ENCODE measurements at regions not wholly inside any gene's neighbourhood (a gene's known extent, or its start where the extent isn't known, plus 50 kb on each side); places are given as distances from the start of the nearest gene placed in this dataset.

DNA sequence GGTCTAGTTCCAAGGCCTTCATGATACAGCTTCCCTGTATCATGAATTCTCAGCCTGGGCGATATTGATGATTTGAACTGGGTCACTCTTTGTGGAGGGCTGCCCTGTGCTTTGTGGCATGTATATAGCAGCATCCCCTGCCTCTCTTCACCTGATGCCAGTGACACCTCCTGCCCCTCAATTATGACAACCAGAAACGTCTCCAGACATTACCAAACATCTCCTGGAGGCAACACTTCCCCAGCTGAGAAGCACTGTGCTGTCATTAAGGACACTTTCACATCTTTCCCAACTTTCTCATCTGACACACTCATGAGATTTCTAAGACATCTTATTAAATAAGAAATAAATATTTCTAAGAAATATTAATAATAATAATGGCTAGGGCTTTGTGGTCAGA is 315.3 kb downstream of the BCL11B start:
- no peak for DNase-seq (ENCODE audit: low read depth)

GRCh38 chr14:98957211-98958047 is 314.6 kb downstream of the BCL11B start:
- DNase-seq (ENCODE audit: low read depth) = no peak

GRCh38 chr14:98958048-98958631 is 313.9 kb downstream of the BCL11B start:
- DNase-seq (ENCODE audit: low read depth) = no peak

- no peak for DNase-seq (ENCODE audit: low read depth)
These were observed 313.4 kb downstream of the BCL11B start for GRCh38 chr14:98958632-98959031.

- DNase-seq (ENCODE audit: low read depth) = no peak
These were observed 312.6 kb downstream of the BCL11B start for GRCh38 chr14:98959410-98959809.

DNA sequence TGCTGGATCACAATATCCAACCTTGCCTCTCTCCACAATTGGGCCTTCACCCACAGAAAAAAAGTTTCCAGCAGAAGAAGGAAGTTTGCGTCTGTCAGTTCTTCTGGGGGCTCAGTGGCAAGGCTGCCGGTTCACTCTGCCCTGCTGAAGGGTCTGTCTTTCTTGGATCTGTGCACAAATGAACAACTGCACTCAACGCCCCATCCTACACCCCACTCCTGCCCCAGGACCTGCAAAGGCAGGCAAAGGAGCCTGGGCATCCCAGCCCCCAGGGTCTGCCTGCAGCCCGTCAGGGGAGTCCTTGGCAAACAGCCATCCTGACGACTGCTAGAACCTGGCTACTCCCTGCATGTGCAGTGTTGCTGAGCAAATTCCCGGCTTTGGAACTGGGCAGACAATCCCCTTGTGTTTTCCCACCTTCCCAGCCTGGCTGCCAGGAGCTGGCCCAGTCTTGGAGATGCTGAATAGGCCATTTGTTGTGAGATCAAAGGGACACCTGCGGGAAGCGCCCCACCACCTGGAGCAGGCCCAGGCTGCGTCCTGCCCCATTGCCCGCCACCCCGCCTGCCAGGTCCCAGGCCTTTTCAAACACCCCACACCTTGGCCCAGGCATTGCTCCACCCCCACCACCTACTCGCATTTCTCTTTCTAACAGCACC is 311.9 kb downstream of the BCL11B start:
- no peak for DNase-seq (ENCODE audit: low read depth)

DNA sequence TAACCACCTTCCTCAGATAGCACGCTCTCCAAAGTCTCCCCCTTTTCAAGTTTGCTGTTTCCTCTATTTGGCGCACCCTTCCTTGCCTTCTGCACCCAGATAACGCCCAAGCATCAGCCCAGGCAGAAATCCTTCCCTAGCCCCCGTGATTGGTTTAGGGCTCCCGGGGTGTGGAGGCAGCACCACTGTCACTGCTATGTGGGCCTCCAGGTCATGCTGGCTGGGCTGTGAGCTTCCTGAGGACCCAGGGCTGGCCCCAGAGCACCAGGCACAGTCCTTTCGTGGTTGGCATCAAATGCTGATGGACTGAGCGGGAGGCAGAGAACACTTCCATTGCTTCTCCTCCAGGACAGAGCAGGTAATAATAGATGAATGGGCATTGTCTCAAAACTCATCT is 311.4 kb downstream of the BCL11B start:
- no peak for DNase-seq (ENCODE audit: low read depth)

- DNase-seq (ENCODE audit: low read depth) = no peak
These were observed 310.8 kb downstream of the BCL11B start for GRCh38 chr14:98961191-98961590.

DNA sequence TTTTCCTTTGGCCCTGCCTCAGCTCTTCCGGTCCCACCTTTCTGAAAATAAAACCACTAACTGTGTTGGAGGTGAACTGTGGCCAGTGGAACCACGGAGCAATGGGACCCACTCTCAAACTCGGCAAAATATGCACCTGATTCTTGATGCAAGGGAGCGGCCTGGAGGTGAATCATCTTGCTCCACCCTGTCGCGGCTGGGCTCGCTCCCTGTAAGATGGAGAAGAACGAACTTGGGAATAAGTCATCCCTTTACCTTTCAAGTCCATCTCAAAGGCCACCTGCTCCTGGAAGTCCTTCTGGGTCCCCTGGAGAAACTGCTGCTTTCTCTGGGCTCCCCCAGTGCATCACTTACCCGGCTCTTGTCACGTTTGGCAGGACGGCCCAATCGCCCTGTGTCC is 309.9 kb downstream of the BCL11B start:
- DNase-seq (ENCODE audit: low read depth) = no peak

DNA sequence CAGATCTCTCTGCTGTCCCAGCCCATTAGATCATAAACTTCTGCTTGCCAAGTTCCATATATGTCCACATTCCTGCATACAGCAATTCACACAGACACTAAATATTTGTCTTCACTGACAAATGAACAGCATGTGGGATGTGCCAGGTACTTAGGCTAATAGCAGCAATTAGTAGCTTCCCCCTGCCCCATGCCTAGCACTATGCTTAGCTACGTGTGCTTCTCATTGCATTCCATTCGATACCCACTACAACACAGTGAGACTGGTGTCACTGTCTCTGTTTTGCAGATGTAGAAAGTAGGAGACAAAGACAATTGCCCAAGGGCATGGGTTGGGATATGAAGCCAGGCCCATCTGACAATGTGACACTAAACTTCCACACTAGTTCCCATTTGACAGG is 308.4 kb downstream of the BCL11B start:
- no peak for DNase-seq (ENCODE audit: low read depth)

- no peak for DNase-seq (ENCODE audit: low read depth)
These were observed 307.8 kb downstream of the BCL11B start for GRCh38 chr14:98964171-98964570.

- no peak for DNase-seq (ENCODE audit: low read depth)
These were observed 306.9 kb downstream of the BCL11B start for GRCh38 chr14:98965076-98965475.

- no peak for DNase-seq (ENCODE audit: low read depth)
These were observed 306.0 kb downstream of the BCL11B start for GRCh38 chr14:98966016-98966415.

GRCh38 chr14:98966475-98967162 is 305.4 kb downstream of the BCL11B start:
- DNase-seq (ENCODE audit: low read depth) = no peak

DNA sequence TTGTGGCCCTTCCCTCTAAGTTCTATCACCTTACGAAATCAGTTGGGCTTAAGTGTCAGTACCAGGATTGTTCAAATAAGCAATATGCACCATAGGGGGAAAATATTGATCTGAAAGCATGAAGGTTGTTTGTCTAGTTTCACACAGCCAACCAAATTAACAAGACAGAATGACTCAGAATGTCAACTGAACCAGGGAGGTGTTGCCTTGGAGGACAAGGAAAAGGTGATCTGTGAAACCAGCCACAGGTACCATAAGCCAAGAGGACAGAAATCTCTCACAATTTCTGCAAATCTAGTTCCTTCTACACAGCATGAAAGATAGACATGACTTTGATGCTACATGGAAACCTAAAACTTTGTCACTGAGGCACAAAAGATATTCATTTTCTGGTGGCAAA is 297.9 kb downstream of the BCL11B start:
- no peak for DNase-seq (ENCODE audit: low read depth)

GRCh38 chr14:98976271-98976670 is 295.7 kb downstream of the BCL11B start:
- DNase-seq (ENCODE audit: low read depth) = no peak

GRCh38 chr14:98977451-98977850 is 294.5 kb downstream of the BCL11B start:
- DNase-seq (ENCODE audit: low read depth) = no peak

- no peak for DNase-seq (ENCODE audit: low read depth)
These were observed 289.0 kb downstream of the BCL11B start for GRCh38 chr14:98982986-98983385.

DNA sequence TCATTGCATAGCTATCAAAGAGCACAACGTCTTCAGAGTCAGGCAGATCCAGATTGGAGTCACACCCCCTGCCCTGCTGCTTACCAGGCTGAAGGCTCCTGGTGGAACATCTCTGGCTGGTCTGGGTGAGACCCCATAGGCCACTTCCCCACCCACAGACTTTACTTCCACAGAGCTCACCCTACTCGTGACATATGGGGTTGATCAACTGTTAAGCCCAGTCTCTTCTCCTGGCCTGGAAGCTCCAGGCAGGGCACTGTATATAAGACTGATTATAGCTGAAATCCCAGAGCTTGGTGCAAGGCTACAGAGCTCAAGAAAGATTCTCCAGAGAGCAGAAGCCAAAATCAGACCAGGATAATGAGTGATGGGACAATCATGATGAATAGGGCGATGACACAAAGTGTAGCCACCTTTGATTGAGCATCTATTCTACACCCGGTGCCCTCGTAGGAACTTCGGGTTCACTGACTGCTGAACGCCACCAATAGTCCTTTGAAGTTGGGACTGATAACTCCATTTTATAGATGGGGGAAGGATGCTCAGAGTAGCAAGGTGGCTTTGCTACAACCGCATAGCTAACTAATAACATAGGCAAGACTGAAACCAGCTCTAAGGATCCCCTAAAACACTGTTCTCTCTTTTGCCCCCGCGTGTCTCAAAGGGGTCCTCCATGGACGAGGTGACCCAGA is 287.8 kb downstream of the BCL11B start:
- DNase-seq (ENCODE audit: low read depth) = no peak

- no peak for DNase-seq (ENCODE audit: low read depth)
These were observed 287.3 kb downstream of the BCL11B start for GRCh38 chr14:98984719-98985041.

GRCh38 chr14:98993818-98994217 is 278.2 kb downstream of the BCL11B start:
- DNase-seq (ENCODE audit: low read depth) = no peak

All from myocyte (in vitro differentiated cells).